H9 (cell line): ENCODE measurements at regions not wholly inside any gene's neighbourhood (a gene's known extent, or its start where the extent isn't known, plus 50 kb on each side); places are given as distances from the start of the nearest gene placed in this dataset.

Source experiments
- DNase-seq: peaks from one replicate; pipeline ENCODE4 v3.0.0-alpha.2; 2017
- H2AFZ ChIP-seq: one replicate; pipeline ENCODE4 v1.6.1; 2013; ENCODE audit warnings: mild to moderate bottlenecking, low read length, control low read depth, moderate library complexity
- H2AK5ac ChIP-seq: 2 replicates; pipeline ENCODE4 v1.6.1; 2013; ENCODE audit warnings: low read length, control low read depth, mixed read lengths; ENCODE audit not compliant: insufficient read length
- H2BK120ac ChIP-seq: one replicate; pipeline ENCODE4 v1.6.1; 2013; ENCODE audit warnings: low read depth, mild to moderate bottlenecking, low read length, control low read depth, inconsistent platforms; ENCODE audit not compliant: poor library complexity, severe bottlenecking
- H2BK12ac ChIP-seq: 2 replicates; pipeline ENCODE4 v1.6.1; 2013; ENCODE audit warnings: low read length, control low read depth, mixed read lengths, low read depth; ENCODE audit not compliant: insufficient read length
- H2BK15ac ChIP-seq: 2 replicates; pipeline ENCODE4 v1.6.1; 2013; ENCODE audit warnings: low read depth, low read length, control low read depth
- H2BK20ac ChIP-seq: one replicate; pipeline ENCODE4 v1.6.1; 2013; ENCODE audit warnings: low read depth, mild to moderate bottlenecking, low read length, control low read depth, inconsistent platforms; ENCODE audit not compliant: poor library complexity, severe bottlenecking
- H2BK5ac ChIP-seq: 2 replicates; pipeline ENCODE4 v1.6.1; 2013; ENCODE audit warnings: low read length, control low read depth, mixed read lengths; ENCODE audit not compliant: insufficient read length
- H3K14ac ChIP-seq: 2 replicates; pipeline ENCODE4 v1.6.1; 2013; ENCODE audit warnings: low read length, control low read depth; ENCODE audit not compliant: insufficient read depth
- H3K18ac ChIP-seq: 2 replicates; pipeline ENCODE4 v1.6.1; 2013; ENCODE audit warnings: low read depth, mild to moderate bottlenecking, mixed read lengths, low read length, control low read depth; ENCODE audit not compliant: insufficient read length
- H3K23ac ChIP-seq: 2 replicates; pipeline ENCODE4 v1.6.1; 2013; ENCODE audit warnings: low read length, control low read depth, mixed read lengths, low read depth; ENCODE audit not compliant: insufficient read length
- H3K23me2 ChIP-seq: 2 replicates; pipeline ENCODE4 v1.6.1; 2013; ENCODE audit warnings: low read depth, mild to moderate bottlenecking, mixed read lengths, low read length, control low read depth; ENCODE audit not compliant: insufficient read length, poor library complexity, severe bottlenecking
- H3K27ac ChIP-seq: 2 replicates; pipeline ENCODE4 v1.5.1; 2013; ENCODE audit warnings: low read length, control low read depth, mixed read lengths, low read depth; ENCODE audit not compliant: insufficient read length
- H3K27me3 ChIP-seq: 2 replicates; pipeline ENCODE4 v1.6.1; 2013; ENCODE audit warnings: low read length, control low read depth, inconsistent platforms; ENCODE audit not compliant: insufficient read depth
- H3K4ac ChIP-seq: 2 replicates; pipeline ENCODE4 v1.6.1; 2013; ENCODE audit warnings: low read depth, mild to moderate bottlenecking, control low read depth, inconsistent platforms, low read length, moderate library complexity
- H3K4me1 ChIP-seq: 2 replicates; pipeline ENCODE4 v1.6.1; 2013; ENCODE audit warnings: low read length, control low read depth, inconsistent platforms; ENCODE audit not compliant: insufficient read depth
- H3K4me2 ChIP-seq: 2 replicates; pipeline ENCODE4 v1.6.1; 2013; ENCODE audit warnings: low read length, control low read depth, mixed read lengths; ENCODE audit not compliant: insufficient read length, insufficient read depth
- H3K56ac ChIP-seq: 2 replicates; pipeline ENCODE4 v1.6.1; 2013; ENCODE audit warnings: low read depth, mild to moderate bottlenecking, mixed read lengths, low read length, control low read depth; ENCODE audit not compliant: insufficient read length
- H3K79me1 ChIP-seq: 2 replicates; pipeline ENCODE4 v1.6.1; 2013; ENCODE audit warnings: low read depth, mild to moderate bottlenecking, moderate library complexity, low read length, control low read depth, inconsistent platforms; ENCODE audit not compliant: insufficient read depth, poor library complexity, severe bottlenecking
- H3K79me2 ChIP-seq: 2 replicates; pipeline ENCODE4 v1.6.1; 2013; ENCODE audit warnings: low read length, control low read depth, inconsistent platforms; ENCODE audit not compliant: insufficient read depth
- H3K9ac ChIP-seq: 2 replicates; pipeline ENCODE4 v1.6.1; 2013; ENCODE audit warnings: low read length, control low read depth, mixed read lengths; ENCODE audit not compliant: insufficient read length; ENCODE audit errors: extremely low read depth
- H3K9me3 ChIP-seq: one replicate; pipeline ENCODE4 v1.6.1; 2013; ENCODE audit warnings: low read depth, low read length, inconsistent platforms; ENCODE audit not compliant: control insufficient read depth
- H3T11ph ChIP-seq: one replicate; pipeline ENCODE4 v1.6.1; 2013; ENCODE audit warnings: mild to moderate bottlenecking, low read length, control low read depth, inconsistent platforms
- H4K20me1 ChIP-seq: one replicate; pipeline ENCODE4 v1.6.1; 2013; ENCODE audit not compliant: control insufficient read depth, insufficient read length, insufficient read depth
- H4K5ac ChIP-seq: 2 replicates; pipeline ENCODE4 v1.6.1; 2013; ENCODE audit warnings: low read depth, mild to moderate bottlenecking, mixed read lengths, low read length, control low read depth; ENCODE audit not compliant: insufficient read length
- H4K8ac ChIP-seq: replicated peaks from 2 replicates; pipeline ENCODE4 v1.6.1; 2013; ENCODE audit warnings: low read length, control low read depth, mixed read lengths, low read depth; ENCODE audit not compliant: insufficient read length
- H4K91ac ChIP-seq: 2 replicates; pipeline ENCODE4 v1.6.1; 2013; ENCODE audit warnings: low read depth, mild to moderate bottlenecking, moderate library complexity, mixed read lengths, low read length, control low read depth; ENCODE audit not compliant: insufficient read length
- H3K27ac Mint-ChIP-seq, 3 experiments: 2 replicates in 2 of 3; 3 replicates in 1 of 3; pipeline ENCODE4 v1.8.0; 2020 to 2021; ENCODE audit warnings: mixed read lengths in 3 of 3, mild to moderate bottlenecking in 1 of 3, moderate library complexity in 1 of 3
- H3K27me3 Mint-ChIP-seq: 2 replicates; pipeline ENCODE4 v1.8.0; 2021; ENCODE audit warnings: low read depth, mild to moderate bottlenecking, moderate library complexity, mixed read lengths
- H3K36me3 Mint-ChIP-seq, 3 experiments: 2 replicates in 2 of 3; 3 replicates in 1 of 3; pipeline ENCODE4 v1.8.0; 2020 to 2021; ENCODE audit warnings: low read depth in 3 of 3, mixed read lengths in 3 of 3; ENCODE audit not compliant: insufficient read depth in 1 of 3
- H3K4me1 Mint-ChIP-seq, 2 experiments: 2 replicates each; pipeline ENCODE4 v1.8.0; 2020; ENCODE audit warnings: mixed read lengths in 2 of 2
- H3K4me3 Mint-ChIP-seq, 2 experiments: 2 replicates in 1 of 2; 3 replicates in 1 of 2; pipeline ENCODE4 v1.8.0; 2020 to 2021; ENCODE audit warnings: mild to moderate bottlenecking in 2 of 2, mixed read lengths in 2 of 2, moderate library complexity in 1 of 2
- H3K9me3 Mint-ChIP-seq, 2 experiments: 2 replicates in 1 of 2; 3 replicates in 1 of 2; pipeline ENCODE4 v1.8.0; 2020; ENCODE audit warnings: mild to moderate bottlenecking in 2 of 2, mixed read lengths in 2 of 2, moderate library complexity in 1 of 2
- WGBS: extraction: QIAGEN DNeasy Blood & Tissue Kit; methylation state at CpG from one replicate; pipeline ENCODE4 v1.1.7; 2013; ENCODE audit warnings: missing lambda C conversion rate, low lambda C conversion rate, mixed read lengths; ENCODE audit not compliant: insufficient read length; ENCODE audit errors: extremely low coverage; 5-methylcytosine and 5-hydroxymethylcytosine counted together
- TF ChIP-seq, protein P1 (sequence below): fragments of 200-600 bp; sonication (generic); conservative IDR thresholded peaks from 3 replicates; pipeline ENCODE4 v1.8.0; 2021; ENCODE audit warnings: antibody characterized with exemption, mild to moderate bottlenecking

DNA sequence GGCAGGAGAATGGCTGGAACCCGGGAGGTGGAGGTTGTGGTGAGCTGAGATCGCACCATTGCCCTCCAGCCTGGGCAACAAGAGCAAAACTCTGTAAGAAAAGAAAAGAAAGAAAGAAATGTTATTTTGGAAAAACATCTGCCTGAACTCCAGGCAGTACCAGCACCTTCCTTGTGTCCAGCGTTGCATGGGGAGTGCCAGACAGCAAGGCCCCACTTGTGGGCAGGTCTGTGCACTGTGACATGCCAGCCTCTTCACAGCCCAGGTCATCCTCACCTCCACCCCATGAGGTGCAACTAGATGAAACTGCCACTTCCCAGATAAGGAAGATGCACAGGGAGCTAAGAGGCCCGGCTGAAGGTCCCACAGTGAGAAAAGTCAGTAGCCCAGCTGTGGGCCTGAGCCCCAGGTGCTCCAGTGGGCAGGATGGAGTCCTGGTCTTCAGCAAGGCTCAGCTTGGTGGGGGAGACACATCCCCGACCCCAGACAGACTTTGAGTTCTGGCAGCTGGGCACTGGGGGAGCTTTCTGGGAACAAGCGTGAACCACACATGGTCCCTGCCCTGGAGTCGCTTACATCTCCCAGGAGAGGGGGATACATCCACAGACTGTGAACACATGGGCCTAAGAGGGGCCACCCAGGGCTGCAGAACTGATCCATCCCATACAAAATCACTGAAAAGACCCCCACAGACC lies 146.9 kb upstream of the IER5L start:
- H4K5ac ChIP-seq = no peak overlapping the region
- no peak overlapping the region for H2BK5ac ChIP-seq
- no peak overlapping the region for H2BK12ac ChIP-seq
- no peak overlapping the region for H3K56ac ChIP-seq
- no peak overlapping the region for H3K14ac ChIP-seq
- H3K4me3 Mint-ChIP-seq = no peak overlapping the region
- H3T11ph ChIP-seq = no peak overlapping the region
- H3K4me1 Mint-ChIP-seq = peaks cover 8 to 24% of the 10 kb centered on the region in 2 experiments
- no peaks in the 10 kb centered on the region for H3K9me3 ChIP-seq
- TF ChIP-seq, protein P1, sequence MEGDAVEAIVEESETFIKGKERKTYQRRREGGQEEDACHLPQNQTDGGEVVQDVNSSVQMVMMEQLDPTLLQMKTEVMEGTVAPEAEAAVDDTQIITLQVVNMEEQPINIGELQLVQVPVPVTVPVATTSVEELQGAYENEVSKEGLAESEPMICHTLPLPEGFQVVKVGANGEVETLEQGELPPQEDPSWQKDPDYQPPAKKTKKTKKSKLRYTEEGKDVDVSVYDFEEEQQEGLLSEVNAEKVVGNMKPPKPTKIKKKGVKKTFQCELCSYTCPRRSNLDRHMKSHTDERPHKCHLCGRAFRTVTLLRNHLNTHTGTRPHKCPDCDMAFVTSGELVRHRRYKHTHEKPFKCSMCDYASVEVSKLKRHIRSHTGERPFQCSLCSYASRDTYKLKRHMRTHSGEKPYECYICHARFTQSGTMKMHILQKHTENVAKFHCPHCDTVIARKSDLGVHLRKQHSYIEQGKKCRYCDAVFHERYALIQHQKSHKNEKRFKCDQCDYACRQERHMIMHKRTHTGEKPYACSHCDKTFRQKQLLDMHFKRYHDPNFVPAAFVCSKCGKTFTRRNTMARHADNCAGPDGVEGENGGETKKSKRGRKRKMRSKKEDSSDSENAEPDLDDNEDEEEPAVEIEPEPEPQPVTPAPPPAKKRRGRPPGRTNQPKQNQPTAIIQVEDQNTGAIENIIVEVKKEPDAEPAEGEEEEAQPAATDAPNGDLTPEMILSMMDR = no peak
- H2BK120ac ChIP-seq = no peak overlapping the region
- H2AFZ ChIP-seq = no peak overlapping the region
- no peak overlapping the region for H3K9ac ChIP-seq
- H2BK20ac ChIP-seq = no peak overlapping the region
- no peak overlapping the region for H3K23ac ChIP-seq
- H3K27me3 Mint-ChIP-seq = 0 out of 2 replicates have a peak, but pooled peaks cover 1% of the 10 kb centered on the region
- no peak overlapping the region for H3K18ac ChIP-seq
- H3K9me3 Mint-ChIP-seq = no peaks in the 10 kb centered on the region
- H3K79me2 ChIP-seq = no peaks in the 10 kb centered on the region
- H3K27me3 ChIP-seq = no peaks in the 10 kb centered on the region
- no peak overlapping the region for H3K27ac Mint-ChIP-seq
- no peak overlapping the region for H3K27ac ChIP-seq
- H3K79me1 ChIP-seq = no peaks in the 10 kb centered on the region
- no peak overlapping the region for H3K4me2 ChIP-seq
- H3K4me1 ChIP-seq = no peaks in the 10 kb centered on the region
- H4K8ac ChIP-seq = no peak overlapping the region
- no peaks in the 10 kb centered on the region for H3K23me2 ChIP-seq
- H2AK5ac ChIP-seq = no peak overlapping the region
- no CpG with 5 or more reads among the region's 7 CpGs for WGBS
- no peak overlapping the region for H2BK15ac ChIP-seq
- no peak overlapping the region for H4K91ac ChIP-seq
- no peaks in the 10 kb centered on the region for H4K20me1 ChIP-seq
- H3K36me3 Mint-ChIP-seq = no peaks in the 10 kb centered on the region; a peak in 2 of 7 replicates
- DNase-seq = no peak
- H3K4ac ChIP-seq = no peak overlapping the region
